GM18505 (cell line): ENCODE measurements at regions not wholly inside any gene's neighbourhood (a gene's known extent, or its start where the extent isn't known, plus 50 kb on each side); places are given as distances from the start of the nearest gene placed in this dataset.

Experiments used
- ATAC-seq: cut with Tn5 transposase; IDR thresholded peaks from one replicate; pipeline ENCODE4 v1.9.1; 2021; ENCODE audit not compliant: unreplicated experiment
- POLR2A ChIP-seq: IDR thresholded peaks from 4 replicates; pipeline ENCODE4 v1.6.1; 2011; ENCODE audit warnings: borderline replicate concordance; ENCODE audit not compliant: insufficient read depth, insufficient read length; ENCODE audit errors: extremely low read depth

- TF ChIP-seq POLR2A, result no peak
- no peak for ATAC-seq
Observed at GRCh38 chr1:57910782-57911181, 486.9 kb upstream of the DAB1 start.

GRCh38 chr1:57910305-57910704, 486.4 kb upstream of the DAB1 start:
- no peak for TF ChIP-seq POLR2A
- no peak for ATAC-seq

GRCh38 chr1:57908147-57908890, 484.5 kb upstream of the DAB1 start:
- ATAC-seq, result no peak
- no peak for TF ChIP-seq POLR2A

- no peak for ATAC-seq
- TF ChIP-seq POLR2A, result no peak
Observed at GRCh38 chr1:57901208-57901919, 477.5 kb upstream of the DAB1 start.

GRCh38 chr1:57898531-57898930, 474.7 kb upstream of the DAB1 start:
- ATAC-seq, result no peak
- no peak for TF ChIP-seq POLR2A

GRCh38 chr1:57897581-57897980, 473.7 kb upstream of the DAB1 start:
- ATAC-seq, result no peak
- TF ChIP-seq POLR2A, result no peak

- TF ChIP-seq POLR2A, result no peak
- ATAC-seq, result no peak
Observed at GRCh38 chr1:57894315-57894714, 470.5 kb upstream of the DAB1 start.

GRCh38 chr1:57889676-57890320, 465.9 kb upstream of the DAB1 start:
- TF ChIP-seq POLR2A, result no peak
- ATAC-seq, result no peak

- TF ChIP-seq POLR2A, result no peak
- no peak for ATAC-seq
Observed at GRCh38 chr1:57887964-57888491, 464.2 kb upstream of the DAB1 start.

GRCh38 chr1:57886376-57886775, 462.5 kb upstream of the DAB1 start:
- no peak for ATAC-seq
- no peak for TF ChIP-seq POLR2A

GRCh38 chr1:57883642-57883995, 459.8 kb upstream of the DAB1 start:
- no peak for TF ChIP-seq POLR2A
- no peak for ATAC-seq

GRCh38 chr1:57882934-57883641, 459.2 kb upstream of the DAB1 start:
- ATAC-seq, result no peak
- TF ChIP-seq POLR2A, result no peak

- no peak for TF ChIP-seq POLR2A
- ATAC-seq, result no peak
Observed at GRCh38 chr1:57882072-57882471, 458.2 kb upstream of the DAB1 start.
